ENCODE measurements at regions not wholly inside any gene's neighbourhood (a gene's known extent, or its start where the extent isn't known, plus 50 kb on each side); places are given as distances from the start of the nearest gene placed in this dataset.

DNA sequence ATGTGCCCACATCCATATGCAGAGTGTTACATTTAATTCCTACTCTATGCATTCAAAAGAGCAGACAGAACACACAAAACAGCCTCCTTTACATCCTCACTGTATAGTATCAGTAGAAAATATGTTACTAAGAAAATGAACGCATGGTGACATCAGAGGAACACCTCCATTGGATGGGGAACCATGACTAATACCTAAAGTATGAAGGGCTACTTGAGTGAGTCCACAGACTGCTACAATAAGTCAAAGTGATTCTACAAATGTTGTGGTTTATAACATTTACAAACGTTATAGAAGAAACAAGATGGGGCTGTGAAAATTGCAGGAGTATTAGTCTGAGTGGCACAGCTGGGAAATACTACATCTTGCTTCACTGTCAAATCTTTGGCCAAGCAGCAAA lies 1830.9 kb upstream of the PIK3C3 start:
- TF ChIP-seq, protein P1, sequence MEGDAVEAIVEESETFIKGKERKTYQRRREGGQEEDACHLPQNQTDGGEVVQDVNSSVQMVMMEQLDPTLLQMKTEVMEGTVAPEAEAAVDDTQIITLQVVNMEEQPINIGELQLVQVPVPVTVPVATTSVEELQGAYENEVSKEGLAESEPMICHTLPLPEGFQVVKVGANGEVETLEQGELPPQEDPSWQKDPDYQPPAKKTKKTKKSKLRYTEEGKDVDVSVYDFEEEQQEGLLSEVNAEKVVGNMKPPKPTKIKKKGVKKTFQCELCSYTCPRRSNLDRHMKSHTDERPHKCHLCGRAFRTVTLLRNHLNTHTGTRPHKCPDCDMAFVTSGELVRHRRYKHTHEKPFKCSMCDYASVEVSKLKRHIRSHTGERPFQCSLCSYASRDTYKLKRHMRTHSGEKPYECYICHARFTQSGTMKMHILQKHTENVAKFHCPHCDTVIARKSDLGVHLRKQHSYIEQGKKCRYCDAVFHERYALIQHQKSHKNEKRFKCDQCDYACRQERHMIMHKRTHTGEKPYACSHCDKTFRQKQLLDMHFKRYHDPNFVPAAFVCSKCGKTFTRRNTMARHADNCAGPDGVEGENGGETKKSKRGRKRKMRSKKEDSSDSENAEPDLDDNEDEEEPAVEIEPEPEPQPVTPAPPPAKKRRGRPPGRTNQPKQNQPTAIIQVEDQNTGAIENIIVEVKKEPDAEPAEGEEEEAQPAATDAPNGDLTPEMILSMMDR (IDR thresholded peaks at IDR 0.05), result no peak
- TF ChIP-seq POLR2AphosphoS5 (IDR thresholded peaks at IDR 0.05) (no peak), EP300 (IDR thresholded peaks at IDR 0.05) (no peak)

All from sigmoid colon (tissue), 4 donors.